HG03520 (cell line): ENCODE measurements at regions not wholly inside any gene's neighbourhood (a gene's known extent, or its start where the extent isn't known, plus 50 kb on each side); places are given as distances from the start of the nearest gene placed in this dataset.
"Not testable (repeated sequence)": the region's sequence is repeated elsewhere in the genome, so short reads cannot be mapped to it uniquely, and the experiment has no call there.

ENCODE experiments used
- ATAC-seq: cut with Tn5 transposase; IDR thresholded peaks from one replicate; pipeline ENCODE4 v1.9.1; 2021; ENCODE audit warnings: mild to moderate bottlenecking, moderate library complexity; ENCODE audit not compliant: unreplicated experiment

DNA sequence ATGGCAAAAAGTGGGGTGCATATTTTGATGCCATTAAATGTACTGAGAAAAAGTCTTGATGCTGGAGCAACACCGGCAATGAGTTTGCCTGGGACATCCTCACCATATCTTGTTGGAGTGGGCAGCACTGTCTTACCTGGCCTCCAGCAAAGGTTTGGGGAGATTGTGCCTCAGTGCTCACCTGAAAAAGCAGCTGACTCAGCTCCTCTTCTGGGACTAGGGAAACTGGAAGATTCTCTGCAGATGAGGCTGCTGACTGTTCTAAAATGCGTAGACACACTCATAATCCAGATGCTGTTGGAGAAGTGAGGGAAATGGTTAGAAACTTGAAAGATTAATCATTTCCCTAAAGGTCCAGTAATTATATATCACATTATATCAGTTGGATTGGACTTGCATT lies 593.7 kb upstream of the HS3ST1 start:
- ATAC-seq = no peak

DNA sequence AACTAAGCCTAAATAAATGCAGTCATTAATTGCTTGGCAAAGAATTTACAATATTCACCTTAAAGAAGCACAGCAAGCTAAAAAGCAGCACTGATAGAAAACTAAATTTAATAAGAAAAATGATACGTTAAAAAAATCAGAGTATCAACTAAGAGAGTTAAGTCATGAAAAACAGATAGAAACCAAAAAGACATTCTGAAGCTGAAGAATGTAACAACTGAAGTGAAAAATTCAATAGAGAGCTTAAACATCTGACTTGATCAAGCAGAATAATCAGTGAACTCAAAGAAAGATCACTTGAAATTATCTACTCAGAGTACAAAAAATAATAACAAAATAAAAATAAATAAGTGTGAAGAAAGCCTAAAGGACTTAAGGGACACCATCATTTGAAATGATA lies 588.0 kb upstream of the HS3ST1 start:
- no peak for ATAC-seq

DNA sequence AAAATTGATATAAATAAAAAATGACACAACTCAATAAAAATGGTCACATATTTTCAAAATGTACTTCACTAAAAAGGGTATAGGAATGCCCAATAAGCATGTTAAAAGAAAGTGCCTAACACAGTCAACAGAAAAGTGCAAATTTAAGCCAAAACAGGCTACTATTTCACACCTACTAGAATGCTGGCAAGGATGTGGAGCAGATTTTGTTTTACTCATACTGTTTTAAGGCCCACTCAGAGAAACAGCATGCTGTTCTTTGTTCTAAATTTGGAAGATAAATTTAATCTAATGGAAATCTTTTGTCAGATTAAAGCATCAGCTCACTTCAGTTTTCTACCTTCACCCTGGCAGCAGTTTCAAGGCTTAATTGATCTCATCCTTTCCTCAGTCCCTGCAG lies 576.8 kb upstream of the HS3ST1 start:
- ATAC-seq = no peak

DNA sequence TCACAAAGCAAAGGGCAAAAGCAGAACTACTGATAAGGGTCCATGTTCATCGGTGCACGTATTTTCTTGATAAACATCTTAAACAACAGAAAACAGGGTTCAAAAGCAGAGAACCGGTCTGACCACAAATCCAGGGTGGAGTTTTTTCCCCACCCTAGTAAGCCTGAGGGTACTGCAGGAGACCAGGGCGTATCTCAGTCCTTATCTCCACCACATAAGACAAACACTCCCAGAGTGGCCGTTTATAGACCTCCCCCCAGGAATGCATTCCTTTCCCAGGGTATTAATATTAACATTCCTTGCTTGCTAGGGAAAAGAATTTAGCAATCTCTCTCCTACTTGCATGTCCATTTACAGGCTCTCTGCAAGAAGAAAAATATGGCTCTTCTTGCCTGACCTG lies 567.9 kb upstream of the HS3ST1 start:
- not testable (repeated sequence) for ATAC-seq

DNA sequence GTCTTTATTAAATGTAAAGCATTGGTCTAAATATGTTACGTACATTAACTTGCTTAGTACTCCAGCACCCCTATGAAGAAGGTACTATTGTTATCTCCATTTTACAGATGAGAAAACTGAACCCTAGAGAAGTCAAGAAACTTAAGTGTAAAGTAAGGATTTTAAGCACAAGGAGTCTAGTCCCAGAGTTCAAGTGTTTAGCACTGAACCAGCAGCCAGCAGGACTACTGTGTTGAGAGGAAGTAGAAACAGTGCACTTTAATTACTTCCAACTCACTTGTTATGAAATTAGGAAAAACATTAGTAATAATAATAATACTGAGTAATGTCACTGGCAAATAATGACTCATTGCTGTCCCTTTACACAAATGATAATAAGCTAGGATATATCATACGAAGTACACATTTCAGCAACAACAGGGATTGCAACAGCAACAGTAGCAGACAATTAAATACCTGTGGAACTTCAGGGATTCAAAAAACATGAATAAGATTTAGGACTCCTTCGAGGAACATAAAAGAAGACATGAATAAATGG lies 548.1 kb upstream of the HS3ST1 start:
- ATAC-seq = no peak

DNA sequence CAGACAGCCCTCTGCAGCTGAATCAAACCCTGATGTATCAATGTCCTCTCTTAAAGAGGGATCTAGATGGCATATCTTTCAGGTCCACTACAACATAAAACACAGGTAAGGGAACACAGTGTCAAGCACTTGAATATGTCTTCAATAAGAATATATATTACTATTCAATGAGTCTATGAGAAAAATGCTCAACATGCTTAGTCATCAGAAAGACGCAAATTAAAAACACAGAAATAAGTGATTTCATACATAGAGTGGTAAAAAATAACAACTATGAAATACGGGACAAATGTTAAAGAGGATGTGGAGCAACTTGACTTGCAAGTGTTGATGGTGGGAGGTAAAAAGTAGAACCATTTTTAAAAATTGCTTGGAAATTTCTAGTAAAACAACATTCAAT lies 544.6 kb upstream of the HS3ST1 start:
- ATAC-seq = no peak

DNA sequence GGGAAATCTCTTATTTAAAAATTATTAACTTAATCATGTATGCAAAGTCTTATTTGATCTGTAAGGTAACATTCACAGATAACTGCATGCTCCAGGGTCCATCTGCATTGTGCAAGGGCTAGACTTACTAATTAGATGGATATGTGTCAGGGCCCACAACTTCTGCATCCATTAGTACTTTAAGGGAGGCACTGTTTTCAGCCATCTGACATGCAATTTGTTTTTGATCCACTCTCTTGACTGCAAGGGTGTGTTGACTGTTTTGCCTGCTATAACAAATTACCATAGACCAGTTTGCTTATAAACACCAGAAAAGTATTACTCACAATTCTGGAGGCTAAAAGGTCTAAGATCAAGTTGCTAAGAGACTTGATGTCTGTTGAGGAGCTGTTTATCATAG lies 542.1 kb upstream of the HS3ST1 start:
- no peak for ATAC-seq

DNA sequence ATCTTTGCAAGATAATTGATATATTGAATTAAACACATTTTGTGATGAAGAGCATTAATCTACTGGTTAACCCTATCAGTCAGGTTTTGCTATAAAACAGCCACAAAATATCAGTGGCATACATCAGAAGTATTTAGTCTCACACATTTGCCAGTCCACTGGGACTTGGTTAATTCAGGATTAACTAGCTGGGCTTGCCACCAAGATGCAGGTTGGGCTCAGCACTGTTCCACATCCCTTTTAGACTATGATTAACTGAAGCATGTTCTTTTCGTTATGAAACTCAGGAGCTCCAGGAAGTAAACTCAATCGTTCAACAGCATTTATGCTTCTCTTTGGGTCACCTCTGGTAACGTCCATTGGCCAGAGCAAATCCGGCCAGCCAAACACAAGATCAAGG lies 538.1 kb upstream of the HS3ST1 start:
- ATAC-seq = no peak

DNA sequence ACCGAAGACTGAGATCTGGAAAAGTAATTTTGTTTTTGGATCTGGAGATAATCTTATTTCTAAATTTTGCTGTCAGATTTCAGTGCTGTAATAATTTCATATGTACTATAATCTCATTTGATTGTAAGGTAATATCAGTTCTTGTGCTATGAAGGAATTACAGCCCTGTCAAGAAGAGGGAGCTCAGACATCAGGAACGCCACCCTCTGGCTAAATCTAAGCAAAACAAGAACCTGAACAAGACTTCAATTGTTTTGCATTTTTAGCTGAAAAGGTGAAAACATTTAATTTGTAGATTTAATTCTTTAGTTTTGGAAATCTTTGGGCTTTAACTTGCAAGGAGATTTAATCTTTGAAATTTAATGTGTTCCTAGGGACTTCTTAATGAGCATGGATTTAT lies 525.4 kb upstream of the HS3ST1 start:
- ATAC-seq = no peak

DNA sequence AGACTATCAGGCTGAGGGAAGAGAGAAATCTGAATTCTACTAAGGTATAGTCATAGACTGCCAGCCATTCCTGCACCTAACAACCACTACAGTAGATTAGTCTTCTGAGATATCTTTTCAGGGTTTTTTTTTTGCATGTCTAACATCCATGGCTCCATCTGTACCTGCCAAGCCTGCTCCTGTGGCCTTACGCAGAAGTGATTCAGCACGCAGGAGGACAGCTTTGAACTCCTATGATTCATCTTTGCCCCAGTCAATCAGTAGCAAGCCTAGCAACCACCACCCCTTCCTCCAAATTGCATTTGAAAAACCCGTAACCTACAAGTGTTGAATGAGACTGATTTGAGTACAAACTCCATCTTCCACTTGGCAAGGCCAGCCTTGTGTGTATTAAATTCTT lies 520.7 kb upstream of the HS3ST1 start:
- ATAC-seq = no peak

DNA sequence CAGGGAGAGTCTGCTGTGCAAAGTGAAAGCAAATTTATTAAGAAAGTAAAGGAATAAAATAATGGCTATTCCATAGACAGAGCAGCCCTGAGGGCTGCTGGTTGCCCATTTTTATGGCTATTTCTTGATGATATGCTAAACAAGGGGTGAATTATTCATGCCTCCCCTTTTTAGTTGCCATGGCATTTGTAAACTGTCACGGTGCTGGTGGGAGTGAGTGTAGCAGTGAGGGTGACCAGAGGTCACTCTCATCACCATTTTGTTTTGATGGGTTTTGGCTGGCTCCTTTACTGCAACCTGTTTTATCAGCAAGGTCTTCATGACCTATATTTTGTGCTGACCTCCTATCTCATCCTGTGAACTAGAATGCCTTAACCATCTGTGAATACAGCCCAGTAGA lies 518.9 kb upstream of the HS3ST1 start:
- ATAC-seq = not testable (repeated sequence)

DNA sequence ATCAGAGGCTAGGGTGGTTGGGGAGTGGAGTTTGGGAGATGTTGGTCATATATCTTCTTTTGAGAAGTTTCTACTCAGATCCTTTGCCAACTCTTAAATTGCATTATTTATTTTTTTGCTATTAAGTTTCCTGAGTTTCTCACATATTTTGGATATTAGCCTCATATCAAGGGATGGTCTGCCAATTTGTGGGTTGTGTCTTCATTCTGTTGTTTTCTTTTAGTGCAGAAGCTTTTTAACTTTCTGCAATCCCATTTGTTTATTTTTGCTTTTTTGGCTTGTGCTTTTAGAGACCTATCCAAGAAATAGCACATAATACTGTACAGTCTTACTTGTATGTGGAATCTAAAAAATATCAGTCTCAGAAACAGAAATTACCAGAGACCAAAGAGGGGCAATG lies 509.2 kb upstream of the HS3ST1 start:
- ATAC-seq = no peak

DNA sequence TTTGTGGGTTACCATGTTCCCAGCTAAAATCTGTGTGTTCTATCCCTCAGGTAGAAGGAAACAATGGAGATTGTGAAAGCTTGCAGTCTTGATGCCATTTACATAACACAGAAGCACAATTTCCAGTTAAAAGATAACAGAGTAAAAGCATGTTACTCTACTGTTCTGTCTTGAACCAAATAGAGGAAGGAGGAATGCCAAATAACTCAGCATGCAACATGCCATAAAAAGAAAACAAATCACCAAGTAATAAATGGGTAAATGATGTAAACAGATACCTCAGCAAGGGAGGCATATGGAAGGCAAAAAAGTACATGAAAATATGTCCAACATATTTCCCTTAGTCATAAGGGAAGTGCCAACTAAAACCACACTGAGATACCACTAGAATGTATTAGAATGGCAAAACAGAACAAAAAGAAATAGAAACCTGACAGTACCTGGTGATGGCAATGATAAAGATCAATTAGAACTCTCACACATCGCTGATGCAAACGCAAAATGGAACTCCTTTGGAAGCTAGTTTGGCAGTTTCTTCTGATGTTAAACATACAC lies 502.6 kb upstream of the HS3ST1 start:
- no peak for ATAC-seq

DNA sequence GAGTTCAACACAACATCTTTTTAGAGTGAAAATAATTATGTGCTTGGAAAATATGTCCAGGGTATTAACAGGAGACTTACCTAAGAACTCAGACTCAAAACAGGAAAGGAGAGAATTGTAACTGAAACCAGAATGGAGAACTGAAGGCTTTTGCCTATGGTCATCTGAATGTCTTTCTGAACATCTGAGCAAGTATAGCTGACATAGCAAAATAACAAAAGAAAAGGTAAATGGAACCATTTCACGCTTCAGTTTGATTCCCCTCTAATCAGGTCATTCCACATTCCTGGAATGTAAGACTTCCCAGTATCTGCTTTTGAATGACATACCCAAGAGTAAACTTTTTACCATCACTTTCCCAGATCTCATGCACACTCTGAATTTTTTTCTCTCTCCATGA lies 500.4 kb upstream of the HS3ST1 start:
- no peak for ATAC-seq

DNA sequence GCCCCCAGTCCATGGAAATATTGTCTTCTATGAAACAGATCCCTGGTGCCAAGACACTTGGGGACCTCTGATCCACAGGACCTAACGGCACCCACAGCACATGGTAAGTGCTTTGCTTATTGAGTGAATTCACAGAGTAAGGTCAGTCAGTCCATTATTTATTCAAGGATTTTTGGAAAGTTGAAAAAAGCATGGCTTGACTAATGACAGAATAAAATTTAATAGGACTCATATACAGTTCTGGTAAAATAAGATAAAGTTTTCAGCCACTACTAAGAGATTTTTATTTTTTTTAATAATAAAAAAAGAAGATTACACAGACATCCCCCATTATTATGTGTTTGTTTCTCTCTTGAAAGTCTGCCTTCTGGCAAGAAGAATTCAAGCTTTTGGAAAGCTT lies 490.6 kb upstream of the HS3ST1 start:
- no peak for ATAC-seq

DNA sequence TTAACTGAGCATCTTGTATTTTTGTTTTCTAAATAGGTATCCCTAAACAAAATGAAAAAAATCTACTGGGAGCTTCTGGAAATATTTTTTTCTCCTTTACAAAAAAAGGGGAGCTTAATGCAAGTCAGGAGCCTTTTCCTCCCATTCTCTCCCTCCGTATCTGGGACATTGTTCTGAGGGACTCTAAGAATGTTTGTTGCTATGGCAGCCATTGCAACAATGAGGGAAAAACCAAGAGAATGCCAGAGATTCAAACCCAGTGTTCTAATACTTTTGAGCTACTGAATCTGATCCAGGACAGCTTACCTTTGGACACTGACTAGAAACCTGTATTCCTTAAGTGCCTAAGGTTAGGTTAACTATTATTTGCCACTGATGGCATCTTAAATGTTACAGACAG lies 485.7 kb upstream of the HS3ST1 start:
- ATAC-seq = no peak

DNA sequence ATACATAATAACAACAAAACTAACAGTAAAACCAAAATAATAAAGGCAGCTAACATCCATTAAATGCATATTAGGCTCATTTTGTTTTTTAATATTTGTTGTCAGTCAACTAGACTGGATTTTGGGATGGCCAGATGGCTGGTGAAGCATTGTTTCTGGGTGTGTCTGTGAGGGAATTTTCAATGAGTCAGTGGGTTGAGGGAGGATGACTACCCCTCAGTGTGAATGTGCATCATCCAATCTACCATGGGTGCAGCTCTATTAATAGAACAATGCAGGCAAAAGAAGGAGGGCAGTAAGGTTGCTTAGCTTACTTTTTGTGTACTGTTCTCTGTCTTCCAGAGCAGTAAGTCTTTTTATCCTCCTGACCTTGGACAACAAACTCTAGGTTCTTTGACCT lies 484.2 kb upstream of the HS3ST1 start:
- ATAC-seq = no peak

DNA sequence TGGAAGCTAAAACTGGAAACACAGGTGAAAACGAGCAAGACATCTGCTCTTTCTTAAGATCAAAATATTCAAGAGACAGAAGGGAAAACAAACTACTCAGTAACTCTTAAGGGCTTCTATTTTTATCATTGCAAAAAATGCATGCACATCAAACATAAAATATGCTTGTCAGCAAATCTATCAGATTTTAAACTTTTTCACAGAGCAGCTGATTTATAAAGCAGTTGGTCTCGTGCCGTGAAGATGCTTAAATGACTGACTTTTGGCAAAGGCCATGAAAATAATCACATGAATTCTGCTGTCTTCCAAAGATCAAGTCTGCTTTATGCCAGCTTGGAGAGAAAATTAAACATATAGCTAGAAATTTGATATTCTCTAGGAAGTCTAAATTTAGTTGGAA lies 482.1 kb upstream of the HS3ST1 start:
- no peak for ATAC-seq

DNA sequence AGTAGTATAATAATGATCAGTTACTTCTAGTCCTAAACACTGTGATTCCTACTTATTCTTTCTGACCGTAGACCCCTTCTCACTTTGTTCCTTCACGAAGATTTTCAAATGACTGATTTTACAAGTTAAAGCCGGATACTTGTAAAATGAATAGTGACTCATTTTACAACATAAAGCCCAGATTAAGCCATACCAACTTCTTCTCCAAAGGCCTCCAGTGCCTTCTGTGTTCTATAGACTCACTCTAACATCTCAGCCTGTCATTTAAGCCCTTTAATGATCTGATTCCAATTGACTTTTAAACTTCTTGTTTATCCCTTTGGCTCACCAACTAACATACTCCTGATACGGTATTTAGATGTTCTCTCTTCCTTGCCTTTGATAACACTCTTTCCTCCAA lies 480.0 kb upstream of the HS3ST1 start:
- no peak for ATAC-seq

DNA sequence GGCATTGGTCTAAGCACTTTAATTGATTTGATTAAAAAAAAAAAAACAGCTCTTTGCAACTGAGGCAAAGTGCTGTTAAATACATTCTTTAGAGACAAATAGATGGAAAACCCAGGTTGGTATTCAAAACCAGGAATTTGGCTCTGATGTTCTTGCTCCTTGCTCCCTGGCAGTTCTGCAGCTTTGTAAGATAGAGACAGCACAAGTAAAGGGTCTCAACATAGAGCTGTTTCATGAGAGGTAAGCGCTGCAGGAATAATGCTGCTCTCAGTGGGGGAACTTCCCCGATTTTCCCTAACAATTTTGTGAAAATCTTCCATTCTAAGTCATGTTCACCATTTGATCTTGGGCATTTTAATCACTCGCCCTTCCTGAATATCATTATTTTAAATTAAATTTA lies 479.5 kb upstream of the HS3ST1 start:
- ATAC-seq = no peak

DNA sequence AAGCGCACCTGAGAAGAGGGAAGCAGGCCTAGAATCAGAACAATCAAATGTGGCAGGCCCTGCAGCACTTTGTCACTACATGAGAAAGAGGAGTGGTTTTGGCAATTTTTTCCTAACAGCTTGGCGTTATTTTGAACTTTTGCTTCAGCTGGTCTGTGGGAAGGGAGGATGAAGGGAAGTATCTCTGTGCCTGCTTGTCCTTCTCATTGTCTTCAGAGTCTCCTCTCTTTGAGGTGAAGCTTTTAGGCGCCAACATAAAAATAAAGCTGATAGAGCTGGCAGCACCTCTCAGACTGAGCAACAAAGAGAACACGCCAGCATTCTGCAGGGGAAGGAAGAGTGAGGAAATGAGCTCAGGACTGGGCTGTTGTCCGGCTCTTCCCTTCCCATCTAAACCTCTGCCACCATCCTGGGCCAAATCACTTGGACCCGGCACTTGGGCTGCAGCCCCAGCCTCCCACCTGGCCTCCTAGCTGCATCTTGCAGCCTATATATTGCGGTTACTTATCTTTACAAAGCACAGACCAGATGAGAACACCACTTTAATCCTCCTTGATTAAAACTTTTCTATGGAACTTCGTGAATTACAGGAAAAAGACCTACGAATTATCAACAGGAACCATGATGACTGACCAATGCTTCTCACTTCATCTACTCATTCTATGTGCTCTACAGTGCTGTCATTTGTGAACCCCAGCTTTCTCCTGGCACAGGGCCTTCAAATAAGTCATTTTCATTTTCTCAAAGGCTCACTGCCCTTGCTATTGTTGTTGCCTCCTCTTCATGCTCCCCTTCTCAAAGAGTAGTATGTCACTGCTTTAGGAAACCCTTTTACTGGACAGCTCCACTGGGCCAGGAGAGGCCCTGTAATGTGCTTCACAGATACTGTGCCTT lies 476.4 kb upstream of the HS3ST1 start:
- no peak for ATAC-seq

DNA sequence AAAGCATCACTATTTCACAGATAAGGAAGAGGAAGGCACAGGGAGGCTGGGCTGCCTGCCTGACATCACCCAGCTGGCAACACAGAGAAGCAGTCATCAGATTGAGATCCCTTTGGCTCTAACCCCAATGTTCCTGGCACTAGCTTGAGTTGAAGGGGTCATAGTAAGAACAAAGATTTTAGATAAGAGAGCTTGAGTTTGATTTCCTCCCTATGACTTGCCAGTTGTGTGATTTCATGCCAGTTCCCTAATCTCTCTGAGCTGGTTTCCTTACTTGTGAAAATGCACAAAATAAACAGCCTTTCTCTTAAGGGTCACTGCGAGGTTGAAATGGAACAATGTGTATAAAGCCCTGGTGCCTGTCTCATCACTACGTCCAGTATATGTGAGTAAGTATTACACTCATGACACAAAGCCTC lies 475.4 kb upstream of the HS3ST1 start:
- no peak for ATAC-seq

DNA sequence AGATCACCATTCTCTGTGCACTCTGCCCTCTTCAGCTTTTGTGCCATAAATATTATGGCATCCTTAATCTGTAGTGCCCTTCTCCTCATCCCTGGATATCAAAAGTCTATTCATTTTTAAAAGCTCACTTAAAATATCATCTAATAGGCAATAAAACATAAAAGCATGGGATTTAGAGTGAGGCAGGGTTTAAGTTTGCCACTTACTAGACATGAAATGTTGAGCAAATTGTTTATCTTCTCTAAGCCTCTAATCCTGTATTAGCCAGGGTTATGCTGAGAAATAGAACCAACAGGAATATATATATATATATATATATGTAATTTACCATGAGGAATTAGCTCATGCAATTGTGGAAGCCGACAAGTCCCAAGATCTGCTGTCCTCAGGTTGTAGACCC lies 472.4 kb upstream of the HS3ST1 start:
- ATAC-seq = no peak
